CD4-positive, alpha-beta T cell treated with Interleukin-15 for 1 hour (primary cell): ENCODE measurements at regions not wholly inside any gene's neighbourhood (a gene's known extent, or its start where the extent isn't known, plus 50 kb on each side); places are given as distances from the start of the nearest gene placed in this dataset.
"Not testable (repeated sequence)": the region's sequence is repeated elsewhere in the genome, so short reads cannot be mapped to it uniquely, and the experiment has no call there.

Experiments used
- DNase-seq: peaks from one replicate; pipeline ENCODE4 v3.0.0-alpha.2; 2020

DNA sequence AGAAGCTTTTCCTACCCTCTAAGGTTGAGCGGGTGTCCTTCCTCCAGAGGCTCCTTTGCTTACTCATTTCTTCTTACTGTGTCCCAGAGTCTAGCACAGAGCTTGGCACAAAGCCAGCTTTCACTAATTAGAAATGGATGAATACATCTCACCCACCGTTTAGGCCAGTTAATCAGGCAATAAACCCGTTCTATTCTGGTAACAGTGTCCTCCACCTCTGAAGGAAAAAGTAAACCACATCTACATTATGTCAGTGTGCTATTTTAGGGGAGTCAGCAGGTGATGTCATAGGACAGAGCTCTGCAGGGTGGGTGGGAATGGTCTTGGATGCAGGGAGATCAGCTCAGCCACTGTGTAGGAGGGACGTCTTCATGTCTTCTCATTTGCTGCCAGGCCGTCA is 109.2 kb downstream of the OSTF1 start:
- no peak for DNase-seq

DNA sequence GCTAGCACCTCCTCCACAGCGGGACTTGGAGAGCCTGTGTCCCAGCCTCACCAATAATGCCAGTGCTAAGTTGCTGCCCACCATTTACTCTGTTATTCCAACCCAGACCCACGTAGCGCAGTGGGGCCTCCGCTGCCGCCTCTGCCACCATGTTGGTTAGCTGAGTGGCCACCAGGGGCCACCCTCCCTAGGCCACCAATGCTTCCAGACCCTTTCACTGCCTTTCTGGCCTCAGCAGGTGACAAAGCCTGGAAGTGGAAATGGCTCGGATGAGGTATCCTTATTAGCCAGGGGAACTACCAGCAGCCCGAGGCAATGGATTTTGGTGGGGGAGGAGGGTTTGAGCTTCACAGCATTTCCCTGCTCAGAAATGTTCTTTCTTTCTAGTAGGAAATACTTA is 110.1 kb downstream of the OSTF1 start:
- no peak for DNase-seq

DNA sequence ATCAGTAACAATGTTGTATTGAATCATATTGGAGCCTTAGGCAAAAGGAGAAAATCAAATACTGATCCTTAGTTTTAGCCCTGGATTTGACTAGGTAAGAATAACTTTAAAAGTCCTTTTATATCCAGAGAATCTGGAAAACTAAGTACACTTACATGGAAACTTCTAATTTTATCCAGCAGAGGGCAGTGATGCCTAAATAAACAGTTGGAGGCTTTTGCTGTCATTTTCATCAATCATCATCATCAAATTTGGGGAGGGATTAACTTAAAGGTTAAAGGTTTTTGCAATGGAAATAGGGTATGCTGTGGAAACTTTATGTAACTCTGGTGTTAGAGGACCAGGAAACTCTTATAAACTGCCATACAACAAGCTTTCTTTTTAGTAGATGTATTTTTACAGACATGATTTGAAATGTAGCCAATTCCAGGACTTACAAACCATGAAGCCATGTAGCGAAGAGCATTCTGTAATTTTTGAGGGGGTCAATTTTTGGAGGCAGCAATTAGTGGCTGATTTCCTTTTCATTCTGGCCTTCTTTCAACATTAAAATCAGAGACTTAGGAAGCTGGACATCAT is 112.7 kb downstream of the OSTF1 start:
- DNase-seq = no peak

DNA sequence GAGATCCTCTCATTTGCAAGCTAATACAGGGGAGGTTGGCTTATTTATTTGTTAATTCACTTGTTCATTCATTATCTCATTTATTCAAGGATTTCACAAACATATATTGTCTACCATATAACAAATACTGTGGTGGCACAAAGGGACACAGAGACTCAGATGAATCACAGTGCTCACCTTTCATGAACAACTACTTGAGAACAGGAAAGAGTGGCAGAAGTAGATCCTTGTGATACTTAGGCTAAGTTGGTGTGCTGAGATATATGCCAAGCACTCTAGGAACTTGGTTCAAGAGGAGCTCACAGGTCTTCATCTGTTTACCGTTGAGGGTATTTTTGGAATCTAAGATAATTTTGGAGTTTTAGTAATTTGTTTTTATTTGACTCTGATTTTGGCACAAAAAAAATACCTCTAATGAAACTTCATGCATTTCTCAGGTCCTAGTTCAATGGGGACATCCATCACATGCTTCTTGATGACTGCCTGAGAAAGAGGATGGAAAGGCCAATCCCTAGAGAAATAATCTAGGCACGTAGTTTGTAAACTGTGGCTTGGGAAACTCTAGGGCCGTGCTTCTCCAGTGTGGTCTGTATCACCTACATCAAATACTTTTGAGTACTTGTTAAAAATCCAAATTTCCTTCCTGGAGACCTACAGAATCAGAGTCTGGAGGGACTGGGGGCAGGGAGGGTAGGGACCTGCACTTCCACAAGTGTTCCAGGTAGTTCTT is 113.3 kb downstream of the OSTF1 start:
- no peak for DNase-seq

DNA sequence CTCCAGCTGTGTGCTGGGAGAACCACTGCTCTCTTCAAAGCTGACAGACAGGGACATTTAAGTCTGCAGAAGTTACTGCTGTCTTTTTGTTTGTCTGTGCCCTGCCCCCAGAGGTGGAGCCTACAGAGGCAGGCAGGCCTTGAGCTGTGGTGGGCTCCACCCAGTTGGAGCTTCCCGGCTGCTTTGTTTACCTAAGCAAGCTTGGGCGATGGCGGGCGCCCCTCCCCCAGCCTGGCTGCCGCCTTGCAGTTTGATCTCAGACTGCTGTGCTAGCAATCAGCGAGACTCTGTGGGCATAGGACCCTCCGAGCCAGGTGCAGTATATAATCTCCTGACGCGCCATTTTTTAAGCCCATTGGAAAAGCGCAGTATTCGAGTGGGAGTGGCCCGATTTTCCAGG is 119.7 kb downstream of the OSTF1 start:
- not testable (repeated sequence) for DNase-seq

DNA sequence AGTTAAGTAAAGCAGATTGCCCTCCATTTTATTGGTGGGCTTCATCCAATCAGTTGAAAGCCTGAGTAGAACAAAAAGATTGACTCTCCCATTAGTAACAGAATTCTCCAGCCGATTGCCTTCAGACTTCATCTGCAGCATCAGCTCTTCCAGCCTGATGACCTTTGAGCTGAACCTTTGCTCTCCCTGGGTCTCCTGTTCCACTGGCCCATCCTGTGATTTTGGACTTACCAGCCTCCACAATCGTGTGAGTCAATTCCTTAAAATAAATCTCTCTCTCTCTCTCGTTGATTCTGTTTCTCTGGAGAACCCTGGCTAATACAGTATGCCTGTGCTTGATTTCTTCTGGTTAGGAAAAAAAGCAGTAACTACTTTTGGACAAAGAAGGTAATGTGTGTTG is 121.9 kb downstream of the OSTF1 start:
- DNase-seq = no peak

DNA sequence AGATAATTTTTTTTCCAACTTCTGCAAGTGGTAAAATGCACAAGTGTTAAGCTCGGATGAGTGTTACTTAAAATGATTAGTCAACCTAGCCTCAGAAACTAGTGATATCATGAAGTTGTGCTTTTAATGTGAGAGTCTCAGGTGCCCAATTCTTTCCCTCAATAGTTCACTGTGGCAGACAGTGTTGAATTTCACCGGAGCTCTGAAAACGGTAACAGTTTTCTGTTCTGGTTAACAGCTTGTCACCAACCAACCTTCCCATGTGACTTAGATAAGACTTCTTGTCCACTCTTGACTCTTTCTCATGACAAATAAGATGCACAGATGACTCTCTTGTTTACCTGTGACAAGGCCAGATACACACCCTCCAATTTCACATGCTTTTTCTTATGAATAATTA is 125.5 kb downstream of the OSTF1 start:
- no peak for DNase-seq

DNA sequence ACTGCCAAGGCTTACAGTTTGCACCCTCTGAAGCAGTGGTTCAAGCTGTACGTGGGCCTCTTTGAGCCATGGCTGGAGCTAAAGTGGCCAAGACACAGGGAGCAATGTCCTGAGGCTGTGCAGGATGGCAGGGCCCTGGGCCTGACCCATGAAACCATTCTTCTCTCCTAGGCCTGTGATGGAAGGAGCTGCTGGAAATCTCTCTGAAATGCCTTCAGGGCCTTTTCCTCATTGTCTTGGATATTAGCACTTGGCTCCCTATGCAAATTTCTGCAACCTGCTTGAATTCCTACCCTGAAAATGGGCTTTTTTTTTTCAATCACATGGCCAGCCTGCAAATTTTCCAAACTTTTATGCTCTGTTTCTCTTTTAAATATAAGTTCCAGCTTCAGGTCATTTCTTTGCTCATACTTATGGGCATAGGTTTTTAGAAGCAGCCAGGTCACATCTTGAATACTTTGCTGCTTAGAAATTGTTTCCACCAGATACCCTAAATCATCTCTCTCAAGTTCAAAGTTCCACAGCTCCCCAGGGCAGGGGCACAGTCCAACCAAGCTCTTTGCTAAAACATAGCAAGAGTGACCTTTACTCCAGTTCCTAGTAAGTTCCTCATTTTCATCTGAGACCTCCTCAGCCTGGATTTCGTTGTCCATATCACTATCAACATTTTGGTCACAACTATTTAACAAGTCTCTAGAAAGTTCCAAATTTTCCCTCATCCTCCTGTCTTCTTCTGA is 138.3 kb downstream of the OSTF1 start:
- no peak for DNase-seq

DNA sequence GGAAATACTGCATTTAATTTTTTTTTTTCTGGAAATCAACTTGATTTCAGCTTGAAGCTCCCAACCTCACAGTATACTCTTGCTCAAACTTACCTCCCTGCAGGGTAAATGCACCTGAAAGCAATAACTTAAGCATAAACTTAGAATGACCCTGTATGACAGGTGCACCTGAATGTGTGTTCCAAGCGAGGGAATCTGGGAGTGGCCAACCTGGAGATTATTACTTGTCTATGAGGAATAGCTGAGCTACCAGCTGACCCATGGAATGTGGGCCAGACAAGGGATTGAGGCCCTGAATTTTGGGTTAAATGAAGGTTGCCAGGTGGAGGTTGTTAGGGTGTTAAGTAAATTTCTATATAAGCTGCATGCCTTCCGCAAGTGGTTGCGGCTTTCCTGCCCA is 140.6 kb downstream of the OSTF1 start:
- DNase-seq = no peak

DNA sequence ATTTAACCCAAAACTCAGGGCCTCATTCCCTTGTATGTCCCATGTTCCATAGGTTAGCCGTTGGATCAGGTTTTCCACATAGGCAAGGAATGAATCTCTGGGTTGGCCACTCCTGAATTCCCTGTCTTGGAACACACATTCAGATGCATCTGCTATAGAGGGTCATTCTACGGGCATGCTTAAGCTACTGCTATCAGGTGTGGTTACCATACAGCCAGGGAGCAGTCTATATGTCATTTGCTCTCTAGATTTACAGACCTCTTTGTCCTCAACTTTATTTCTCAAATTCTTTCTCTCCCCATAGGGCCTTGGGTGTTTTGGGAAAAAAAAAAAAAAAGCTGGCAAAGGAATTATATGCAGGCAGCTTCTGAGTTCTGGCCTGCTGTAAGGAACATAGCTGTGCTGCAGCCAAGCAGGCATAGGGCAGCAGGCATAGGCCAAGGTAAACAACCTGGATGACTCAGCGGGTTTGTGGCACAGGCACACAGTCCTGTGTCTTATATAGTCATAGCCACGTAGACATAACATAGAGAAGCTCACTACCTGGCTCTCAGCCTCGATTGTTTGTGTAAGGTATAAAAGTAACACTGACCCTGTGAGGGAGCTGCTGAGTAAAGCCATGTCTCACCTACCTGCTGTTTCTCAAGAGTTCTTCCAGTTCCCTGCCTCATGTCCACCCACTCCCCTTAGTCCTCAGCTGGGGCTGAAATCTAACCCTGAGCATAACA is 141.5 kb downstream of the OSTF1 start:
- DNase-seq = no peak

DNA sequence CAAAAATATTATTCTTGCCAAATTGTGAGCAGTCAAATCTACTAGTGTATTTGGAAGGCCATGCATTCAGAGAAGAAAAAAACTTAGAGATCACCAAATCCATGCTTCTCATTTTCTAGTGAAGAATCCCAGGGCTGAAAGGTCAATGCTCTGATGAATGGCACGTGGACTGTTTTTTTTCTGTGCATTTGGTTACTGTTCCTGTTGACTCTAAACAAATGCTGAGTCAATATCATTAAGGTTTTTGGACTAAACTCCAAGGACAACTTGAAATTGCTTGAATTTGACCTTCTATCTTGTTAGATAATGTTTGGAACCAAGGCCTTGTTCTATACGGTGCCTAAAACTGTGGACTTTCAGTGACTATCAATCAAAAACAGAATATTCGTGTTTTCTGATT is 142.2 kb downstream of the OSTF1 start:
- DNase-seq = no peak

DNA sequence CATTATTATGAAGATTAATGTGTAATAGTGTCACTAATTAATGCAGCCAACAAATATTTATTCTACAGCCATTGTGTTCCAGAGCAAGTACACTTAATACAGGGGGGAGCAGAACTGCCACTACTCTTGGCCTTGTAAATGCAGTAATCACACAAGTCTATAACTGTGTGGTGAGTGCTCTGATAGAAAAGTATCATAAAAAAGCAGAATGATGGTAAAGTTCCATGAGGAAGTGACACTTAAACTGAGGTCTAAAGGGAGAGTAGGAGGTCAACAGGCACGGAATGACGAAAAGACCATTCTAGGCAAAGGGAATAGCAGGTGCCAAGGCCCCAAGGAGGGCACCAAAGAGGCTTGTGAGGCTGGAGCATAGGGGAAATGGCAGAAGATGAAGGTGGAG is 142.9 kb downstream of the OSTF1 start:
- no peak for DNase-seq

DNA sequence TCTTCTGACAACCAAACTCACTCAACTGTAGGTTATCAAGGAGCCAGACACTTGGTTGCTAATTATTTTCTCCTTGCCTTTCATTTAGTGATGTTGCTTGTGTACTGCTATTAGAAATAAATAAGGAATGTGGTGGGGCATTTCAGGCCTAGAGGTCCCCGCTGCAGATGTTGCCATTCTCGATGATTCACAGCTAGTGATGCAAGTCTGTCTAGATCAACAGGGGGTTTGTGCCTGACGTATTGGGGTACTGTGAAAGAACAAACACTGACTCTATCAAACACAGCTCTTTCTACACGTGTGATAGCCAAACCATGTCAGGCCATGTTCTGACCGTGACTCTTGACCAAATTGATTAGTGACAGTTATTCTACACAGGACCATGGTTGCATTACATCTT is 144.7 kb downstream of the OSTF1 start:
- no peak for DNase-seq

DNA sequence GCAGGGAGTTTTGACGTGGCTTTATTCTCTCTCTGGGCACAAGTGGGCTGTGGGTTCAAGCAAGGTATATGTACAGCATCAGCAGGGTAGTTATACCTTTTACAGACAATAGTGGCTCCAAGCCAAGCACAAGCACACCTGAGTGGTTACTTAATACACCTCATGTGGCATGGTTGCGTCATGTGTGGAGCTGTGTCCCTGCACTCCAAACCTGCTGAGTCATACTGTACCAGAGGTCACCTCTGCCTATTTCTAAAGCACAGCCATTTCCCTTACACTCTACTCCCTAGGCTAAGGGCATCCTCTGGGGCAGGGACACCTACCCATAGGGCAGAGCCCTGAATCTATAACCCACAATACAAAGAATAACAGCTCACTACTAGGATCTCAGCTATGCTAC is 147.3 kb downstream of the OSTF1 start:
- no peak for DNase-seq

DNA sequence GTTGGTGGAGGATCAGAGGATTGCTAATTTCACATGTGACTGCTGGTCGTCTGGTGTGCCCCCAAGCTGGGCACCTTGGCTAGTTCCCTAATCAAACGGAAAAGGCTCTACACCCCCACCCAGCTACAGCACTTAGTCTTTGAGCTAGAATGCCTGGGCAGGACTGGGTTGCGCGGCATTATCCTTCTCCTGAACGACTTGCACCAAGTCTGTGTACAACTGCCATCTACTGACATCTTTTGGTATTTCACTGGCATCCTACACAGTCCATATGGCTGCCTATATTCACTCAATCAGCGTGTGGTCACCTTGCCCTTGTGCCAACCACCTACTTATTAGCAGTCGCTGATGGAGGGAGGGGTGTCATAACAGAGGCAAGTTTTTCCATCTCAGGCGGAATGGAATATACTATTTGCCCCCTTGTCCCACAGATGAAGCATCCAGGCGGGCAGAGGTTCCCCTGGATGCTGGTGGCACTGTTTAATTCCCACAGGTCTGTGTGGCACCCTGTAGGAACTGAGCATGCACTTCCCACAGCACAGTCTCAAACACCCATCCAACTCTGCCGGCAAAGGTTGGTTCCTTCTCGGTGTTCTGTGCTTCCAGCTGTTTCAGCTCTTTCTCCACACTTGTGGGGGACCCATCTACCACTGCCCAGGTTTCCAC is 150.1 kb downstream of the OSTF1 start:
- DNase-seq = peak; percentile 37

DNA sequence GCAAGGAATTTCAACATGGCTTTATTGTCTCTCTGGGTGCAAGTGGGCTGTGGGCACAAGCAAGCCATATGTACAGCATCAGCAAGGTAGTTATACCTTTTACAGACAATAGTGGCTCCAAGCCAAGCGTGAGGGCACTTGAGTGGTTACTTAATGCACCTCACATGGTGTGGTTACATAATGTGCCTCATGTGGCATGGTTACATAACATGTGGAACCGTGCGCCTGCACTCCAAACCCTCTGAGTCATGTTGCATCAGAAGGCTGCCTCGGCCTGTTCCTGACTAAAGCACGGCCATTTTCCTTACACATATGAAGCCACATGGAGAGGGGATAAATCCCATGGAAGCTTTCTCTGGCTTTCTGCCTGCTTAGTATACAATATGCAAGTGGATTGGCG is 150.9 kb downstream of the OSTF1 start:
- DNase-seq = peak; percentile 51

DNA sequence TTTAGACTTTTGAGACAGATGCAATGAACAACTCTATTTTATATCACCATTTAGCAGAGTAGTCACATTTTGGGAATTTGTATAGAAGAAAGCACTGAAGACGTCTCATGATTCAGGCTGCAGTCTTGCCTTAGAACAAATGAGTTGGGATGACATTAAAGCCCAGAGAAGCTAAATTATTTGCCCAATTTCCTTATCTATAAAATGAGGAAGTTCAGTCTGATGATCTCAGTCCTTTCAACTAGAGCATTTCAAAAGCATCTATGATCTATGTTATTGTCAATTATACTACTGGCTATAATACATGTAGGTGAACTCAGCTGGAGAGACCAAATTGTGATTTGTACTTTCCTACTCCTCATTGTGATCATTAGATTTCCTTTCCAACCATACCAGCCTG is 154.1 kb downstream of the OSTF1 start:
- DNase-seq = no peak

DNA sequence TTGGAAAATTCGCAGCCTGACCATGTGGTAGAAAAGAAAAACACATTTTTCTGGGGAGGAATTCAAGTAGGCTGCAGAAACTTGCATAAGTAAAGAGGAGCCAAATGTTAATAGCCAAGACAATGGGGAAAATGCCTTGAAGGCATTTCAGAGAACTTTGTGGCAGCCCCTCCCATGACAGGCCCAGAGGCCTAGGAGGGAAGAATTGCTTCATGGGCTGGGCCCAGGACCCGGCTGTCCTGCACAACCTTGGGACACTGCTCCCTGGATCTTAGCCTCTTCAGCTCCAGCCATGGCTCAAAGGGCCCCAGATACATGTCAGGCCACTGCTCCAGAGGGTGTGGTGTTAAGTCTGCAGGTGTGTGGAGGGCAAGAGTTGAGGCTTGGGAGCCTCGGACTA is 158.6 kb downstream of the OSTF1 start:
- no peak for DNase-seq

DNA sequence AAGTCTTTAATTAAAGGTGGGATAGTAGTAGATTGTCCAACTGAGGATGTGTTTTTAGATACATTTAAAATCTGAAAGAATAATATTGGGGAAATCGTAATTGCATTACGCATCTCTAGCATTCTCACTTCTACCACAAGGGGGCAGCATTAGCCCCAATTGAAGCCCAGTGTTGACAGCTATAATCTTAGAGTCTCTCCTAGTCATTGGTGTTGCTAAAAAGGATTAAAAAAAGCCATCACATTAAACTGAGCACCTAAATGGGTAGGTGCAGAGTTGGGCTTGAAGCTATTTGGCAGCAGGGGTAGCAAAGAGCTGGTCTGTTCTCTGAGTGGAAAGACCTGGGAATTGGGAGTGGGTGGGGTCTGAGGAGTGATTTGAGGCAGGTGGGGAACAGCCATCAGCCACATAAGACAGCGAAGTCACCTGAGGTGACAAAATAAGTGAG is 177.2 kb downstream of the OSTF1 start:
- no peak for DNase-seq

DNA sequence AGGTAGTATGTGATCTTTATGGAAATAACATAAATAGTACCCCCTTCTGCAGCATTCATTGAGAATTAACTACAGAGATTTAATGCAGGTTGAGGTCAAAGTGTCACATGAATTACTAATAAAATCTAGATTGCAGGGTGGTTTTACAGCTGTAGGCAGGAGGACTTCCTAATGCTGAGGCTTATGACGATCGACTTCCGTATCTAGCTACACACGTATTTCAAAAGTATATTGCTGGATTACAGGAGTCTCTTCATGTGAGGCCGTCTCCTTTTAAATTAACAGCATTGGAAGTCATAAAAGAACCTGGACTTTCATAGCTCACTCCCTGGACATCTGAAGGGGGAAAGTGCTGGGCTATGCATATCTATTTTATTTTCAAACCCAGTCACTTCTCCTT is 180.9 kb downstream of the OSTF1 start:
- no peak for DNase-seq

DNA sequence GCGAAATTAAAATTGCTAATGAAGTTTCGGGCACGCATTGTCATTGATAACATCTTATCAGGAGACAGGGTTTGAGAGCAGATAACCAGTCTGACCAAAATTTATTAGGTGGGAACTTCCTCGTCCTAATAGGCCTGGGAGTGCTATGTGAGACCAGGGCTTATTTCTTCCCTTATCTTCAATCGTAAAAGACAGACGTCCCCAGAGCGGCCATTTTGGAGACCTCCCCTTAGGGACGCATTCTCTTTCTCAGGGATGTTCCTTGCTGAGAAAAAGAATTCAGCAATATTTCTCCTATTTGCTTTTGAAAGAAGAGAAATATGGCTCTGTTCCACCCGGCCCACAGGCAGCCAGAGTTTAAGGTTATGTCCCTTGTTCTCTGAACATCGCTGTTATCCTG is 184.7 kb downstream of the OSTF1 start:
- not testable (repeated sequence) for DNase-seq

DNA sequence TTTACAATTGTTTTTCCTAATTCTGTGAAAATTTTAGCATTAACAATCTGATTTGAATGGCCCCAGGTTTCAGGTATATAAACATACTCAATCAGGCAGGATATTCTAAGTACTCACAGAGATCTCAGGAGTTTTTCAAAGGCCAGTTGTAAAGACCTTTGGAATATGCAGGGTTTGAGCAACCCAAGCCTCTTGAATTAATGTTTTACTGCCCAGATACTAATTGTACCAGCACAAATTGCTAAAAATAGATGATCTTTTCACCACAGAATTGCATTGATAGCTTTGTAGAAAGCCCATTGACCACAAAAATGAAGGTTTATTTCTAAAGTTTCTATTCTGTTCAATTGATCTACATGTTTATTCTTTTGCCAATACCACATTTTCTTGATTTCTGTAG is 186.5 kb downstream of the OSTF1 start:
- DNase-seq = no peak

DNA sequence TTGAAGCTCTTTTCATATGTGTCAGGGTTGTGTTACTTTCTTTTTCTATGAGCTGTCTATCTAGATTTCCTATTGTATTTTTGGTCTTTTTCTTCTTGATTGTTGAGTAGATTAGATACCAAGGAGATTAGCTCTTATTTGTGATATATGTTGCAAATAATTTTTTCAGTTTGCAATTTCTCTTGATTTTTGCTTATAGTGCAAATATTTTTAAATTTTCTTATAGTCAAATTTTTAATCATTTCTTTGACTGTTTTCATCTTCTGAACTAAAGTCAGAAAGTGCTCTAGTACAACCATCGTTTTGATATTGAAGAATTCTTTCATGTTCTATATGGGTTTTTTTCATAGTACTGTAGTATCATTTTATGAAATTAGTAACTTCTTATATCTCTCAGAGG is 193.7 kb downstream of the OSTF1 start:
- no peak for DNase-seq
